Epidermal melanocyte (primary cell): ENCODE measurements at regions not wholly inside any gene's neighbourhood (a gene's known extent, or its start where the extent isn't known, plus 50 kb on each side); places are given as distances from the start of the nearest gene placed in this dataset.

Experiments
- DNase-seq: peaks from one replicate; pipeline ENCODE4 v3.0.0; 2011; ENCODE audit warnings: low spot score; ENCODE audit not compliant: insufficient read length

GRCh38 chr16:77592021-77592420, 130.3 kb upstream of the NUDT7 start:
- no peak for DNase-seq

- DNase-seq, result no peak
These were observed 128.3 kb upstream of the NUDT7 start for GRCh38 chr16:77594057-77594456.

- no peak for DNase-seq
These were observed 127.3 kb upstream of the NUDT7 start for GRCh38 chr16:77594799-77595596.

GRCh38 chr16:77596261-77596660, 126.1 kb upstream of the NUDT7 start:
- no peak for DNase-seq

- no peak for DNase-seq
These were observed 122.4 kb upstream of the NUDT7 start for GRCh38 chr16:77599793-77600415.

- DNase-seq, result no peak
These were observed 121.8 kb upstream of the NUDT7 start for GRCh38 chr16:77600555-77600954.

- no peak for DNase-seq
These were observed 118.7 kb upstream of the NUDT7 start for GRCh38 chr16:77603656-77604055.

- DNase-seq, result no peak
These were observed 111.8 kb upstream of the NUDT7 start for GRCh38 chr16:77610496-77610895.

GRCh38 chr16:77611386-77611785, 110.9 kb upstream of the NUDT7 start:
- no peak for DNase-seq

- DNase-seq, result no peak
These were observed 109.7 kb upstream of the NUDT7 start for GRCh38 chr16:77612596-77612995.

GRCh38 chr16:77613095-77613494, 109.2 kb upstream of the NUDT7 start:
- no peak for DNase-seq

- no peak for DNase-seq
These were observed 104.8 kb upstream of the NUDT7 start for GRCh38 chr16:77617553-77617952.

GRCh38 chr16:77617996-77618395, 104.3 kb upstream of the NUDT7 start:
- DNase-seq, result no peak

- no peak for DNase-seq
These were observed 103.4 kb upstream of the NUDT7 start for GRCh38 chr16:77618951-77619350.

- no peak for DNase-seq
These were observed 98.2 kb upstream of the NUDT7 start for GRCh38 chr16:77624085-77624484.

GRCh38 chr16:77636615-77637014, 85.7 kb upstream of the NUDT7 start:
- no peak for DNase-seq

- DNase-seq, result no peak
These were observed 84.4 kb upstream of the NUDT7 start for GRCh38 chr16:77637940-77638339.

GRCh38 chr16:77643176-77643575, 79.1 kb upstream of the NUDT7 start:
- DNase-seq, result no peak

- DNase-seq, result no peak
These were observed 76.5 kb upstream of the NUDT7 start for GRCh38 chr16:77645764-77646163.

GRCh38 chr16:77647726-77648125, 74.6 kb upstream of the NUDT7 start:
- DNase-seq, result no peak

- DNase-seq, result no peak
These were observed 71.6 kb upstream of the NUDT7 start for GRCh38 chr16:77650761-77651160.

- DNase-seq, result no peak
These were observed 69.9 kb upstream of the NUDT7 start for GRCh38 chr16:77652399-77652798.

- no peak for DNase-seq
These were observed 65.3 kb upstream of the NUDT7 start for GRCh38 chr16:77657016-77657415.
